RPMI8226 (cell line): ENCODE measurements at regions not wholly inside any gene's neighbourhood (a gene's known extent, or its start where the extent isn't known, plus 50 kb on each side); places are given as distances from the start of the nearest gene placed in this dataset.
A peak's percentile ranks its signal among the peaks of the same experiment; 100 is the strongest.
"Not testable (repeated sequence)": the region's sequence is repeated elsewhere in the genome, so short reads cannot be mapped to it uniquely, and the experiment has no call there.

Experiments
- DNase-seq: peaks from one replicate; pipeline ENCODE4 v3.0.0-alpha.2; 2015

GRCh38 chr10:70967591-70968587 is 79.5 kb upstream of the PCBD1 start:
- peak; percentile 11 for DNase-seq

GRCh38 chr10:70969188-70969587 is 80.8 kb upstream of the PCBD1 start:
- DNase-seq, result no peak

GRCh38 chr10:70970830-70971229 is 82.5 kb upstream of the PCBD1 start:
- DNase-seq, result no peak

- DNase-seq, result no peak
Observed at GRCh38 chr10:70973275-70973674, 84.9 kb upstream of the PCBD1 start.

- DNase-seq, result peak; percentile 16
Observed at GRCh38 chr10:70974351-70974901, 86.1 kb upstream of the PCBD1 start.

GRCh38 chr10:70974920-70975319 is 86.6 kb upstream of the PCBD1 start:
- DNase-seq, result no peak

- DNase-seq, result no peak
Observed at GRCh38 chr10:70976063-70976695, 87.8 kb upstream of the PCBD1 start.

GRCh38 chr10:70977625-70978024 is 89.3 kb upstream of the PCBD1 start:
- DNase-seq, result no peak

- DNase-seq, result no peak
Observed at GRCh38 chr10:70978181-70978580, 89.8 kb upstream of the PCBD1 start.

- DNase-seq, result no peak
Observed at GRCh38 chr10:70978816-70979480, 90.6 kb upstream of the PCBD1 start.

GRCh38 chr10:70980687-70981086 is 92.3 kb upstream of the PCBD1 start:
- DNase-seq, result no peak

- DNase-seq, result no peak
Observed at GRCh38 chr10:70981171-70981836, 92.9 kb upstream of the PCBD1 start.

GRCh38 chr10:70981936-70982335 is 93.6 kb upstream of the PCBD1 start:
- DNase-seq, result no peak

GRCh38 chr10:70982443-70982842 is 94.1 kb upstream of the PCBD1 start:
- peak; percentile 55 for DNase-seq

- no peak for DNase-seq
Observed at GRCh38 chr10:70984986-70985722, 96.8 kb upstream of the PCBD1 start.

- peak; percentile 9 for DNase-seq
Observed at GRCh38 chr10:70985824-70986622, 97.7 kb upstream of the PCBD1 start.

- DNase-seq, result no peak
Observed at GRCh38 chr10:70986623-70986950, 98.2 kb upstream of the PCBD1 start.

- no peak for DNase-seq
Observed at GRCh38 chr10:70987396-70988130, 99.2 kb upstream of the PCBD1 start.

GRCh38 chr10:70990156-70990555 is 101.8 kb upstream of the PCBD1 start:
- DNase-seq, result not testable (repeated sequence)

GRCh38 chr10:70990681-70991080 is 102.3 kb upstream of the PCBD1 start:
- no peak for DNase-seq
